ENCODE measurements at regions not wholly inside any gene's neighbourhood (a gene's known extent, or its start where the extent isn't known, plus 50 kb on each side); places are given as distances from the start of the nearest gene placed in this dataset.

DNA sequence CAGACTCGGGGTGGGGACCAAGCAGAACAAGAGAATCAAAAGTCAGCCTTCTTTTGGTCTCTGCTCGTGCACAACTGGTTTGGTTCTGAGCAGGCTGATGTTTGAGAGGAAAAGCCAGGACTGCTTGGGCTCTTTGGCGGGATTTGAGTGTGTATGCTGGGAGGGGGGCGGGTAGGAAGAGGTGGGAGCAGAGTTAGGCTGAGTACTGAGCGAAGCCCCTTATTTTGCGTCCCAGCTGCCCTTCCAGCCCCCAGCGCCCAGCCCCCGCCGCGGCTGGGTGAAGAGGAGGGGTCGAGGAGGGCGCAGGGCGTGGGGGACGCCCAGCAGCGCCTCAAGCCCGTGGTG, 153.5 kb upstream of the GOLIM4 start:
- no peak for TF ChIP-seq CTCF (IDR thresholded peaks at IDR 0.05)
- TF ChIP-seq POLR2A (IDR thresholded peaks at IDR 0.05), result no peak
